ENCODE measurements at regions not wholly inside any gene's neighbourhood (a gene's known extent, or its start where the extent isn't known, plus 50 kb on each side); places are given as distances from the start of the nearest gene placed in this dataset.

DNA sequence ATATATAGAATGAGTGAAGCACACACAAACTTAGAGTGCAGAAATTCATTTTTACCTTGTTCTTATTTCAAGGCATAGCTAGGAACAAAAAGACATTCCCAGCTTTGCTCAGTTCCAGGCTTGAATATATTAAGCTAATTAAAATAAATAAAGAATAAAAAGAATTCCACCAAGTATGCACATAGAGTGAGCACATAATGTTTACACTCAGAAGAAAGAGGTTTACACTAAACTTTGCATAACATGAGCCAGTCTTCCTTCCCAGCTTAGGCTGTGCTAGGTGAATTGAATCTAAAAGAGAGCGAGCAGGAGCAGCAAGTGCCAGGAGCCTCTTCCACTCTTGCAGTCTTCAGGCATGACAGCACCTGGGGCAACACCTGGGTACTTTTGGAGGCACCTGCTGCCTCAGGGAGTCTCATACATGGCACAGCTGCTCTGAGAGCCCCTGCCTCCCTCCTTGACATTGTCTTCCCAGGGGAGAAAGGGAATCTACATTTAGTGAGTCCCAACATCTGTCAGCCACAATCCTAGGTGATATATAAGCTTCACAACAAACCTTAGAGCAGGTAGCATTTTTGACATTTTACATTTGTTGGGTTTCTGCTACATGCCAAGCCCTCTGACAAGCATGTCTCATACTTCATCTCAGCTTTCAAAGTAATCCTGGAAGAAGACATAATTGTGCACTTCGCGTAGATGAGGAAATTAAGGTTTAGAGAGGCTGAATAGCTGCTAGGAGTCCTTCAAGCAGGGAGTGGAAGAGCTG, 732.7 kb upstream of the TENM4 start:
- no peak for DNase-seq (ENCODE audit: low read depth, low spot score)

DNA sequence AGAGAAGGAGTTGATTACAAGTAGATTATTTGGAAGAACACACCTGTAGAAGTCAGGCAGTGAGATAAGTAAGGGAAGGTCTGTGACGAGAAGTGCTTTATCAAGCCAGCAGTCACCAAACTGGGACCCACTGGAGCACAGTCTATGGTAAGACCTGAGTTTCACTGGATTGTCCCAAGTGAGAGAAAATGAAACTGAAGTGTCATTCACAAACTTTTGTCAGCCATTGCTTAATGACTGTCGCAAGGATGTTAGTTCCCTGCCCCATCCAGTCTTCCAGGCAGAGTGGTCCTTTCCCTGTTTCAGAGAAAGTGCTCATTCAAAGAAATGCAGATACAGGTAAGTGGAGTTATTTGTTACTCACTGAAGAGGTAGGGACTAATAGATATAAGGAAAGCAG, 728.0 kb upstream of the TENM4 start:
- no peak for DNase-seq (ENCODE audit: low read depth, low spot score)

DNA sequence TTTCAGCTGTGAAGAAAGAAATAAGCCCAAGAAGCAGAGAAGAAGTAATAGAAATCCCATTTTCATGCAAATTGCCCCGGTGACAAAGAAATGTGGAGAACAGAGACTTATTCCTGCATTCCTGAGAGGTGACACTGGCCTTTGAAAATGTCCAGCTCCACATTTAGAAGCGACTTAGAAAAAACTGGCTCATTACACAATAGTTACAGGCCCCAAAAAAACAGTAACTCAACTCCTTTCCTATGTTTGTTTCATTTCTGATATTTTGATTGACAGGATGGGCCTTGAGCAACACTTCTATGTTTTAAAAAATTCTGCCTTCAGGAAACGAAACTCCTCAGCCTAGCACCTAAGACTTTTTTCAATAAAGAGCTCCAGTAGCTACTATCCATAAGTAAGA, 726.9 kb upstream of the TENM4 start:
- DNase-seq (ENCODE audit: low read depth, low spot score): no peak

DNA sequence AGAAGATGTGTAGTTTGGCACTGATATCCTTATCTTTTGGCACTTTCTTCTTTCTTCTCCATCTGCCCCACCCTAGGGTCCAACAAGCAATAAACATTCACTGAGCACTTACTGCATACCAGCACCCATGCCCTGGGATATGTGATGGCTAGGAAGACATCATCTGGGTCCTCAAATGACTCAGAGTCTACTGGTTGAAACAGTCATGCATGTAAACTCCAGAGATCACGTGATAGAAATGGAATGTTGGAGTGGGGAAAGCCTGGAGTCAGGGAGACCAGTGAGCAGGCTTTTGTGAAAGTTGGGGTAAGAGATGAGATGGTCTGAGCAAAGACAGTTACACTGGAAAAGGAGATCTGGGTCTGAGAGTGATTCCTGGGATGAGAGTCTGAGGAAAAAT, 724.9 kb upstream of the TENM4 start:
- no peak for DNase-seq (ENCODE audit: low read depth, low spot score)

DNA sequence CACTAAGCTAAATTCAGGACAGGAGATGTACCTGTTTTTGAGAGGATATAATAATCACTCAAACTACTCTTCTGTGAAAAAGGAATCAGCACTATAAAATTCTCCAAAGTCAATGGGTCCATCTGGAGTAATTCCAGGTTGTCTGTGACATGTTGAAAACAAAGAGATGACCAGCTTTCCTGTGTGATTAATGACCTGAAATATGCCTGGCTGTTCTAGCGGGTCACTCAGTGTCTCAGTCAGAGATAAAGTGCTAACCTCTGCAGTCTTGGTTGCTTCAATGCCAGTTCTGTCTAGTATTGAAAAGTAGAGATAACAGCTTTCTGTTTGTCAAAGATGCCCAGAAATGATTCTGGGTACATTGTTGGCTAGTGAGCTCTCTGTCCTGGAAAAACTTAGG, 722.6 kb upstream of the TENM4 start:
- DNase-seq (ENCODE audit: low read depth, low spot score): no peak

DNA sequence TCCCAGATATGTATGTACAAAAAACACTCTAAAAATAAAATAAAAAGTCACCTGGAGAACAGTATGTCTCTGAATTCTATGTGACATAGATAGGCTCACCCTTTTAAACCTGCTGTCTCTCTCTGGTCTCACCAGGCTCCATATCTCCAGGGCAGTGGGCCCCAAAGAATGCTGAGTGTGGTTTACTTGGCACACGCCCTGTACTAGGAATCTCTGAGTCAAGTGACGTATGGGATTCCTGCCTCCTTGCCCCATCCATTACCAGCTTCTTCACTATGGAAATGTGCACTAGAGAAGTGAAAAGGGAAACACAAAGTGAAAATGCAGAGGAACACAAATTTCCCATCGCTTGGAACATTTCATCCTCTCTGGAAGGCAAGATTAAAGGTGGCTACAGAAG, 722.2 kb upstream of the TENM4 start:
- DNase-seq (ENCODE audit: low read depth, low spot score): no peak

DNA sequence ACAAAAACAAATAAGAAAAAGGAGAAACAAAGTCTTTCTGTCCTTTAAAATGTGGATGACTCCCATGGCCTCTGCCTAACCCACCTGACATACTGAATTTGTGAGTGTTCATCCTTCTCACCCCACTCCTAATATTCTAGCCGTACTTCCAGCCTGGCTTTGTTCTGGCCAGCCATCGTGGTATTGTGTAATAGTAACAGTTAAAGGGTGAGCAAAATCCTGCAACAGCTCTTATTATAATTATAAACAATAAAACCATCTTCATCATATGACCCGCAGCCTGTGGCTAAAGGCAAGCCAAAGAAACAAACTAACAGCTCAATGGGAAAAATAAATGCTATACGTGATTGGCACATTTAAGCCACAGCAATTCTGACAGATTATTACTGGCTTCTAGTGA, 721.6 kb upstream of the TENM4 start:
- no peak for DNase-seq (ENCODE audit: low read depth, low spot score)

DNA sequence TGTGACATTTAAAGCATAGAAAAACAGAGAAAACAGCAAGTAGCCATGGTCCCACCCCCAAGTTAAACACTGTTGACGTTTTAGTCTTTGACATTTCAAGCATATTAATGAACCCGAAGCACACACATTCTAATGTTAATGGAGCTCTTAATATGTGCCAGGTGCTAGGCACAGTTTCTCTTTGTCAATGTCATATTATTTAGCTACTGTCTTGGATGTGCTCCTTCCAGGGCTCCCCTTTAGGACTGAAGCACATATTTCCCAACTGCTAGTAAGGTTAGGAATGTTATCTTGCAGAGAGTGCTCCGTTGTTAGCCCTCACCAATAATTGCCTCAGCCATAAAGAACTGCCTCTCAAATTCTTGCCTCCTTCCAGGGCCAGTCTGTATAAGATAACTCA, 716.6 kb upstream of the TENM4 start:
- no peak for DNase-seq (ENCODE audit: low read depth, low spot score)

DNA sequence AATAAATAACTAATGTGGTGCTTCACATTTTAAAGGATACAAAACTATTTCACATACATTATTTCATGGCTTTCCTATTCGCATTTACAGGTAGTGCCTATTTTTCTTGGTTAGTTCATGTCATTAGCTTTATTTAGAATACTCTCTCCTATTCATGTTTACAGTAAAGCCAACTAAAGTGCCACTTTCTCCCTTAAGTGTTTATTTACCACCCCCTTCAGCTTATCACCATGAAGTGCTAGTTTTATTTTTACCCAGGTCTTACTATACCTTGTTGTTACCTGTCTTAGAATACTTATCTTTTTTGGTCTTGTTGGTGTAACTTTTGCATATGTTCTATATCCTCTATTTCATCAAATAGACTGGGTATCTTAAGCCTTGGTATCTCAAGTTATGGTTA, 715.2 kb upstream of the TENM4 start:
- DNase-seq (ENCODE audit: low read depth, low spot score): no peak

DNA sequence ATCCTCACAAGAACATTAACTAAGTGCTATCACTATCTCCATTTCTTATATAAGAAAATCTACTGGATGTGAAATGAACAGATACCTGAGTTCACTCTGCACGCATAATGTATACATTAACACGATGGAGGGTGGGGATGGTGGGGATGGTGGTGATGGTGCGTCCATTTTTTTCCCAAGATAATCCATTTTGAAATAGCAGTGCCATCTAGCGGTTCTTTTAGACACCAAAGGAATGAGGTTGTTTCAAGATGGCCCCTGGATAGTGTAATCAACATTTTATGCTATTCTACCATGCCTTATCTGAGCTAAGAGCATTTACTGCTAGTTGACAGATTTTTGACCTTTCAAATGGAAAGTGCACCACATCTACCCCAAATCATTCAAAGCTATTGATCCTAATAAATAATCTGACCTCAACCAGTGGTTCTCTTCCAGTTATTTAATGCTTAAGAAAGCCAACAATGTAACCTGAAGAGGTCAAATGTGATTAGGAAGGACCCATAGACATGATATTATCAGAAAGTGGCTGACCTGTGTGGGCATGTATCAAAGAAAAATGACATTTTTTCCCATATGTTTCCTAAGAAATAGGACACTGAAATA, 714.7 kb upstream of the TENM4 start:
- no peak for DNase-seq (ENCODE audit: low read depth, low spot score)

DNA sequence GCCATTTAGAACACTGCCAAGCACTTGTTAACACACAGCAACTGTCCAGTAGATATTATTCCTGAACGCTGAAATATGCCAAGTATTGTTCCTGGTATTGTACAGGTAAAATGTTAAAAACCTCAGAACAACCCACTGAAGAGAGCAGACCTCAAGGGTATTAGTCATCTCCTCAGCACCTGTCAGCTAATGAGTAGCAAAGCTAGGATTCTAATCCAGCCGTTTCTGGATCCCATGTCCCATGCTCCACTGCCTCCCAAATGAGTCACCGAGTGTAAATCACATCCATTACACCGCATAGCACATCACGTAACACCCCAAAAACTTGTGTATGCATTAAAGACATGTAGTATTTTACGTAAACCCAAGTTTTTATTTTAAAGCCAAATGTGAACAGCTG, 705.4 kb upstream of the TENM4 start:
- no peak for DNase-seq (ENCODE audit: low read depth, low spot score)

DNA sequence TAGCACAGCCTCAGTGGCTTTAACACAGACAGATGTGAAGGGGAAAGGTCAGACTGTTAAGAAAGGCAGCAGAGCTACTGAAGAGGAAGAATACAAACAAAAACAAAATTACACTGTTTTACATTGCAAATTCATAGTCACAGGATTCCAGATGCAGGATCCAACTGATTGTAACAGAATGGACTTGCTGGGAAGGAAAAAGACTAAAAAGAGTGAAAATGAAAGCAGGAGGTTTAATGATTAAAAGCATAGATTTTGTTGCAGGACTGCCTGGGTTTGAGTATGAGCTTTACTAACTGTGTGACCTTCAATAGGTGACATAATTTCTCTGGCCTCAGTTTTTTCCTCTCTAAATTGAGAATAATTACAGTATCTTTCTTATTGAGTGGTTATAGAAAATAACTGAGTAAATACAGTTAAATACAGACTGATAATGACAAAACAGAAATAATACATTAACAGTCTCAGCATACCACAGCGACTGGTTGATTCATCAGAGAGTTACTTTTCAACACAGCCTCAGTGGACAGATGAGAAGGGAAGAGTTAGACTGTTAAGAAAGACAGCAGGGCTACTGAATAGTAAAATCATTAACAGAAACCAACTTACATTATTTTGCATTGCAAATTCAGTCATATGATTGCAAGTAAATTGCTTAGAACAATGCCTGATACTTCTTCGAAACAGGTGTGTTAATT, 704.2 kb upstream of the TENM4 start:
- DNase-seq (ENCODE audit: low read depth, low spot score): no peak

DNA sequence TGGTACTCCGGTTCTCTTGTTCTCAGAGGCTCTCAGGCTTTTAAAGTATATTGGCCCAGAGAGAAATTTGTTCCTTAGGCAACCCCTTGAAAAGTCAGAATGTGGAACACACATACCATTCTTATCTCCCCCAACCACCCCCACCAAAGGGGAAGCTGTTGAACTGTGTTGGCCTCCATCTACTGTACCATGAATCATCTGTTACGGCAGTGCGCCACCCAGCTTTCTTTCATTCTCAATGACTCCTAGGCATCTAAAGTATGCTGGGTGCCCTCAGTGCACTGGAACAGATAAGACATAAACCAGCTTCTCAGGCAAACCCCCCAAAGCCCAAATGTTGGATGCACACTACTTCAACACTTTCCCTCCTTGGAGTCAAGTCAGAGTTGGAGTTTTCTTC, 696.2 kb upstream of the TENM4 start:
- no peak for DNase-seq (ENCODE audit: low read depth, low spot score)

DNA sequence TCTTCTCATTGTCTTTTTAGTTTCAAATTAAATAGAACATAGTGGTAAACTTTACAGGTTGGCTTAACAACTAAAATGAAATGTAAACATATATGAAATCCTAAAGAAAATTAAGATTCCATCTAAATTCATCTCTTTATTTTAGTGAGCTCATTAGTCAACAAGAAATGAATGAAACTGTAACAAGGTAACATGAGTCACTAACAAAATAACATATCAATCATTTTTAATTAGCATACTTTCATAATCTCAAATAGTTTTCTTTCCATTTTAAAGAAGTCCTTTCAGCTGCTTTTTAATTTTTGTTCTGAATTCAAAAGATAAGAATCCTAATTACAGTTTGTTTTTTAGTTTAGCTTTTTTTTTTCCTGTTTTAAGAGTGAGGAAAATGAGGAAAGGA, 688.6 kb upstream of the TENM4 start:
- DNase-seq (ENCODE audit: low read depth, low spot score): no peak

DNA sequence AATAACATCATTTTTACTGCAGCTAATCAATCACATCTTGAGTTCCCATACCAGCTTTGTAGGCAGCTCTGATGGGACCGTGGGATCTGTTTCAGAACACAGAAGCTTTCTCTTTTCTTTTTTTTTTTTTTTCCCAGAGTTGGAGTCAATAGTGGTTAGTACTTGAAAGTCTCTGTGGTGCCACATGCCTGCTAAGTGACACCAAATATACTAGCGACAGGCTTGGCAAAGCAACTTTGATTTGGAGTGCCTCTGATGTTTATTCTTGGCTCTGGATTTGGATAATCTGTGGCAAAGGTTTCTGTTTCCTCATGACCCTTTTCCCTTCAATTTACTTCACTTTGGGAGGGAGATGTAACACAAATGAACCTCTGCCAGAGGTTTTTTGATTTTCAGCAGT, 681.4 kb upstream of the TENM4 start:
- no peak for DNase-seq (ENCODE audit: low read depth, low spot score)

DNA sequence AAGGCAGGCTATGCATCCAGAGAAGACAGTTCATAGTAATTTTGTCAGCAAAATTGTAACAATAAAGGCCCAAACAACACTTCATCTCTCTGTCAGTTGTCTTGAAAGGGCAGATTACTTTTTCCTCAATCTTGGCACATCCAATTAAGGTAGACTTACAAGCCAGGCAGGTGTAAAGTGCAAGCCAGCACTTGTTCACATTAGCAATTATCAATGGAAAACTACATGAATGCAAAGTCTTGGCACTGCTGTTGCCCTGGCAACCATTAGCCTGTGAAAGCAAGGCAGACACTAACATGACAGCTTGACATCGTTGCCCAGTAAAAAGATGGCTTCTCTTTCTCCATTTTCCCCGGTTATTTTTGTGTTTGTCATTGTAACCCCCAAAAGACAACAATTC, 677.2 kb upstream of the TENM4 start:
- DNase-seq (ENCODE audit: low read depth, low spot score): no peak

DNA sequence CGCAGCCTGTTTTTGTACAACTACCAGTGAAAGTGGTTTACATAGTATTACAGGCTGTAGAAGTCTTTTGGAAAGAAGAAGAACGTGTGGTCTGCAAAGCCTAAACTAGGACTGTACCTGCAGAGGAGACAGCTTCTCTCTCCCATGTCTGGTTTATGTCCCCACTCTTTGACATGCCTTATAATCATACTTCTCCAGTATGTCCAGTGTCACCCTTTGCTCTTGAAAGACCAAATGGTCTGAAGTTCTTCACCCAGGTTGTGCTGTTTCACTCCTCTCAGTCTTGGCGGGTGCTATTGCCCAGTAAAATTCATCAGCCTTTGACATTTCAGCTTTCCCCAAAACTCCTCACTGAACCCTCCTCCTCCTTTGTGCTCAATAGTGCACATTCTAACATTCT, 676.0 kb upstream of the TENM4 start:
- DNase-seq (ENCODE audit: low read depth, low spot score): no peak

DNA sequence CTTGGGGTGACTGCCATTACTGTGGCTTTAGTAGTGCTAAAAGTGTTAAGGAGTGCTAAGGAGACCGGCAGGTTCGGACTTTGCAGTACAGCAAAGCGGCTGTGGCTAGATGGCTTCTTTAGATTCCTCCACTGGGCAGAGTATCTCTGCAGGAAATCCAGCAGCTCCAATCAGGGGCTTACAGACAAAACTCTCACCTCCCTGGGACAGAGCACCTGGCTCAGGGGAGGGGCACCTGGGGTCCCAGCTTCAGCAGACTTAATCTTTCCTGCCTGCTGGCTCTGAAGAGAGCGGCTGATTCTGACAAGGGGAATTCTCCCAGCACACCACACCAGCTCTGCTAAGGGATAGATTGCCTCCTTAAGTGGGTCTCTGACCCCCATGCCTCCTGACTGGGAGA, 668.8 kb upstream of the TENM4 start:
- no peak for DNase-seq (ENCODE audit: low read depth, low spot score)

DNA sequence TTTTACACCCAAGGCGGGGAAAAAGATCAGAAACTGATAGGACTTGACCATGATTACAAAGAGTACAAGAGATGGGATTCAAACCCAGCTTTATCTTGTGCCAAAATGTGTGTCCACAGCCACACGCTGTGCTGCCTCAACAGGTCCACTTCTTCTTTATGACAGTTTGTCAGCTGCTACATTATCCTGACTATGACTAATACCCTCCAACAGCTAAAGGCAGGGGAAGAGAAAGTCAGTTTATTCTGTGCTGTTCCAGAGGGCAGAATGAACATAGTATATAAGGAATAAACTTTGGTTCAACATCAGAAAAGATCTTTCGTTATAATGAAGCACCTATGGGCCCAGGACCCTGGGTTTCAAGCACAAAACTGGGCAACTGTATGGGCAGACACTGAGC, 668.2 kb upstream of the TENM4 start:
- no peak for DNase-seq (ENCODE audit: low read depth, low spot score)

DNA sequence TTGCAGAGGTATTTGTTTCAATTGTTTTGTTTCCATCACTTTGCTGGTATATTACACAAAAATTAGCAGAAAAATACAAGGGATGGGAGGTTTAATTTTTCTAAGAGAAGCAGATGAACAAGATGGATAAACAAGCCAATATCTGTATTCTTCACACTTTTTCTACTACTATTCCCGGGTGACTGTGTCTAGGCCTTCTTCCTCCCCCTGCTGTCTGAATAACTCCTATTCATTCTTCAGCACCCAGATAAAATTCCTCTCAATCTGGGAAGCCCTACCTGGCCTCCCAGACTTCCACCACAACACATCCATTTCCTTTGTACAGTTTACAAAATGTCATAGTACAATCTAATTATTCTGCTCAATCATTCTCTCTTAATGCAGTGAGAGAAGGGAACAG, 666.6 kb upstream of the TENM4 start:
- DNase-seq (ENCODE audit: low read depth, low spot score): no peak

DNA sequence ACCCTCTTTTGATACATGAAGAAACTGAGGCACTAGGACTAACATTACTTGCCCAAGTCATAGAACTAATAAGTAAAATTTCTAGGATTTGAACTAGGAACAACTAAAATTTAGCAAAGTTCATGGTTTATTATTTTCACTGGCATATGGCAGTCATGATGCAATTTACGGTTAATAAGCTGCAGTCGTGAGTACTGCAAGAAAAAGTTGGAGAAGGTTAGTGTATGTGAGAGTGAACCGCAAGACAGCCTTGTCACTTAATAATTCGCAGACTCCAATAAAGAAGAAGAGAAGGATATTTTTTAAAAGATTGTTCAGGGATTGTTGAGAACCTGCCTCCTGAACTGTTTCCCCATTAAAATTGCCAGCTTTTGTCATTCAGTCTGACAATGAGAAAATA, 663.4 kb upstream of the TENM4 start:
- DNase-seq (ENCODE audit: low read depth, low spot score): no peak

DNA sequence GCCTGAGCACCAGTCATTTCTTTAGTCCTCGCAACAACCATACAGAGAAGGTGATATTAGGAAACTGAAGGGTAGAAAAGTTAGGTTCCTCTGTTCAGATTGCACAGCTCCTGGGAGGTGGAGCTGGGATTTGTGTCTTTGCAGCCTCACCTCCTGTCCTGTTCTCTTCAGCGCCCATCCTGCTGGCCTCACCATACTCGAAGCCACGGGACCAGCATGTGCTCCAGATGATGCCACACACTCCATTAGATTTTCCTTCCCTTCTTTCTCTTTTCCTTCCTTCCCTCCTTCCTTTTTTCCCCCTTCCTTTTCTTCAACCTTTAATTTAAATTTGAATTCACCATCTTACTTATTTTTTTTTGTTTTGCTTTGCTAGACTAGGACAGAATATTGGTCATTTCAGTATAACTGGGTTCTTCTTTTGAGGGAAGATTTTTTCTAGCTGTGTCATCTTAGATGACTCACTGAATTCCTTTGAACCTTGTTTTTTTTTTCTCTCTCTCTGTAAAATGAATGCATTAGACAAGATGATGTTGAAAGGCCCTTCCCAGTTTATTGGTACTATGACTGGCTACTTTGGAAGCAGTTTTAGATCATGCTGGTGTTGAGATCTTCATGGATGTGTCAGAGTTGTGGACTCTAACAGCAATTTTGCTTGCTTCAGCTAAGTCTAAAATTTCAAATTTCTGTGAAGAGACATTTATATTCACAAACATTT, 662.5 kb upstream of the TENM4 start:
- DNase-seq (ENCODE audit: low read depth, low spot score): no peak

DNA sequence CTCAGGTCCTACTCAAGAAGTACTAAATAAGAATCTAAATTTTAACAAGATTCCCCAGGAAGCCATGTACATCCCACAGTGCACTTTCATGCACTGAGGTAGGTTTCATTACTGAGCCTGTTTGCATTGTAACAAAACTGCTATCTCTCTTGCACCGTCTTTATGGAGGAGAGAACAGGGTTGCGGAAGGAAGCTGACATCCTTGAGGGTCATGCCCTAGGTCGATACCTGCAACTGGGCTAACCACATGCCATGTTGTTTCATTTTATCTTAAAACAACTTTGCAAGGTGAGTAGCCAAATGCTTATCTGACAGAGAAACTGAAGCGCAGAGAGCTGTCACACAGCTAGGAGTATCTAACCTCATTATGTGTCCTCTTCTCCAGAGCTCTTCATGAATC, 656.3 kb upstream of the TENM4 start:
- no peak for DNase-seq (ENCODE audit: low read depth, low spot score)
